SK-N-MC (cell line): ENCODE measurements at regions not wholly inside any gene's neighbourhood (a gene's known extent, or its start where the extent isn't known, plus 50 kb on each side); places are given as distances from the start of the nearest gene placed in this dataset.

ENCODE experiments used
- DNase-seq: peaks from one replicate; pipeline ENCODE4 v3.0.0-alpha.2; 2011; ENCODE audit warnings: low read depth, low spot score
- H3K27ac ChIP-seq: fragments of 200-600 bp; sonication (generic); 2 replicates; pipeline ENCODE4 v1.5.1; 2016; ENCODE audit warnings: mixed run types
- H3K36me3 ChIP-seq: fragments of 200-600 bp; sonication (generic); 2 replicates; pipeline ENCODE4 v1.6.1; 2017; ENCODE audit warnings: antibody characterized with exemption, low read length, mixed read lengths; ENCODE audit not compliant: insufficient read depth
- H3K4me3 ChIP-seq: fragments of 200-600 bp; sonication (generic); 2 replicates; pipeline ENCODE4 v1.5.1; 2016
- H3K9ac ChIP-seq: fragments of 200-600 bp; sonication (generic); 2 replicates; pipeline ENCODE4 v1.8.0; 2017; ENCODE audit warnings: mixed run types, mixed read lengths; ENCODE audit not compliant: insufficient read length
- H3K9me3 ChIP-seq: fragments of 200-600 bp; sonication (generic); 2 replicates; pipeline ENCODE4 v1.6.1; 2017; ENCODE audit warnings: low read depth, mild to moderate bottlenecking, antibody characterized with exemption, low read length, moderate library complexity, mixed read lengths
- EZH2 ChIP-seq: fragments of 200-600 bp; sonication (generic); IDR thresholded peaks from one replicate; pipeline ENCODE4 v1.6.1; 2017; ENCODE audit warnings: antibody characterized with exemption
- FOXP2 ChIP-seq: optimal IDR thresholded peaks from 2 replicates; pipeline ENCODE3; 2011; ENCODE audit warnings: mild to moderate bottlenecking, moderate library complexity; ENCODE audit not compliant: insufficient read depth; ENCODE audit errors: extremely low read length, control extremely low read depth
- POLR2AphosphoS5 ChIP-seq: IDR thresholded peaks from 2 replicates; pipeline ENCODE4 v1.6.1; 2012; ENCODE audit warnings: mild to moderate bottlenecking, low read depth, low read length, borderline replicate concordance

- H3K9ac ChIP-seq: no peak overlapping the region
- no peaks in the 10 kb centered on the region for H3K9me3 ChIP-seq
- H3K27ac ChIP-seq: peak overlapping the region; percentile 26; the same call in 1 of the 2 replicates
- no peaks in the 10 kb centered on the region for H3K36me3 ChIP-seq
- DNase-seq: no peak
- no peak for TF ChIP-seq POLR2AphosphoS5
- no peak for TF ChIP-seq EZH2
- no peak for TF ChIP-seq FOXP2
- no peak overlapping the region for H3K4me3 ChIP-seq
These were observed 540.0 kb upstream of the JARID2 start for GRCh38 chr6:14705841-14706377.

DNA sequence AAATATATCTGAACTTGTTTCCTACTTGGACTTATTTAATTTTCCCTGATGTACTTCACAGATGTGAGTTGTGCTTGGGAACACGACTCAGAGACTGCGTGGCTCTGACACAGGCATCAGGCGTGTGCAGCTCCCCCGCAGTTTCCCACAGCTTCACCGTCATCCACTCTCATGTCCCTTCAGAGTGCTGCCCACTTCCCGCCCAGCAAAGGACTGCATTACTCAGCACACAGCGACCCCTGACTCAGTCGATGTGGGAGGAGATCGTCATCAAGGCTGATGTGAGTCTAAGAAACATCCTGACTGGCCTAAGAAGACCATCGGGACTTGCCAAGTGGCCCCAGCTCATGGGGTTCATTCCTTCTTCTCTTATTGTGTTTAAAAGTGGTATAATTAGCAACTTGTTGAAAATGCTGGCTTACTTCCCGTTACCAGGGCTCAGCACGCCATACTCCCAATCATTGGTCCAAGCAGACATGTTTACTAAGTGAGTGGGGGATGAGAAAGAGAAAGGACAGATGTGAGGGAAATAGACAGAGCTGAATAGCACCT lies 539.4 kb upstream of the JARID2 start:
- H3K27ac ChIP-seq: no peak overlapping the region

GRCh38 chr6:14707276-14707675 lies 538.6 kb upstream of the JARID2 start:
- DNase-seq: no peak
- H3K27ac ChIP-seq: peak overlapping the region; percentile 67
- H3K9me3 ChIP-seq: no peaks in the 10 kb centered on the region
- no peaks in the 10 kb centered on the region for H3K36me3 ChIP-seq
- TF ChIP-seq POLR2AphosphoS5 (no peak), FOXP2 (no peak), EZH2 (no peak)
- H3K4me3 ChIP-seq: no peak overlapping the region
- H3K9ac ChIP-seq: no peak overlapping the region

More for the DNA sequence above, 539.4 kb upstream of the JARID2 start:
- Histone ChIP-seq H3K9me3 (no peaks in the 10 kb centered on the region), H3K4me3 (no peak overlapping the region), H3K9ac (no peak overlapping the region), H3K36me3 (no peaks in the 10 kb centered on the region)
- TF ChIP-seq EZH2 (no peak), POLR2AphosphoS5 (no peak), FOXP2 (no peak)
- DNase-seq: no peak

DNA sequence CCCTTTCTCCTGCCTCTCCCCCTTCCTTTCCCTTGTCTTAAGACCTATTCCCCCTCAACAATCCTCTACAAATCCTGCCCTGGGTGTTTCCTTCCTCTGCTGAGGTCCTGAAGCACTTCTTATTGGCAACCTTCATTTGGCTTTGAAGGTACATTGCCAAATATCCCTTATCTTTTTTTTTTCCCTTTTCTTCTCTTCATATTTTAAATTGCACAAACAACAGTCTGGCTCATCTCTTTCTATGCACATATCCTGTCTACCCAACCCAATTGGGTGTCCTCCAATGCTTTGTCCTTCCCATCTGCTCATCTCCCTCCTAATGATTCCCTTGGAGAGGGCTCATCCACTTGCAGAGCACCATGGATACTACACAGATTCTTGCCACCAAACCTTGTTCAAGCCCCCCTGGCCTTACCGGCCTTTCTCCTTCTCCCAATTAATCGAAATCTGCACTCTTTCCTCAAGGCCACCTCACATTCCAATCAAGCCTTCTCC lies 537.9 kb upstream of the JARID2 start:
- no peak overlapping the region for H3K27ac ChIP-seq
- H3K4me3 ChIP-seq: no peak overlapping the region
- H3K9me3 ChIP-seq: no peaks in the 10 kb centered on the region
- TF ChIP-seq EZH2 (no peak), FOXP2 (no peak), POLR2AphosphoS5 (no peak)
- no peaks in the 10 kb centered on the region for H3K36me3 ChIP-seq
- H3K9ac ChIP-seq: no peak overlapping the region
- no peak for DNase-seq

- no peak for DNase-seq
- H3K27ac ChIP-seq: no peak overlapping the region
- no peaks in the 10 kb centered on the region for H3K9me3 ChIP-seq
- H3K36me3 ChIP-seq: no peaks in the 10 kb centered on the region
- TF ChIP-seq FOXP2 (no peak), POLR2AphosphoS5 (no peak), EZH2 (no peak)
- no peak overlapping the region for H3K4me3 ChIP-seq
- H3K9ac ChIP-seq: no peak overlapping the region
These were observed 536.7 kb upstream of the JARID2 start for GRCh38 chr6:14709066-14709670.

- no peak overlapping the region for H3K9ac ChIP-seq
- TF ChIP-seq EZH2 (no peak), POLR2AphosphoS5 (no peak), FOXP2 (no peak)
- peak overlapping the region; percentile 27; the same call in 1 of the 2 replicates for H3K27ac ChIP-seq
- H3K36me3 ChIP-seq: no peaks in the 10 kb centered on the region
- DNase-seq: no peak
- no peak overlapping the region for H3K4me3 ChIP-seq
- no peaks in the 10 kb centered on the region for H3K9me3 ChIP-seq
These were observed 536.0 kb upstream of the JARID2 start for GRCh38 chr6:14709900-14710299.

GRCh38 chr6:14710421-14710820 lies 535.4 kb upstream of the JARID2 start:
- Histone ChIP-seq H3K27ac (no peak overlapping the region), H3K9ac (no peak overlapping the region)
- TF ChIP-seq POLR2AphosphoS5 (no peak), FOXP2 (no peak), EZH2 (no peak)

DNA sequence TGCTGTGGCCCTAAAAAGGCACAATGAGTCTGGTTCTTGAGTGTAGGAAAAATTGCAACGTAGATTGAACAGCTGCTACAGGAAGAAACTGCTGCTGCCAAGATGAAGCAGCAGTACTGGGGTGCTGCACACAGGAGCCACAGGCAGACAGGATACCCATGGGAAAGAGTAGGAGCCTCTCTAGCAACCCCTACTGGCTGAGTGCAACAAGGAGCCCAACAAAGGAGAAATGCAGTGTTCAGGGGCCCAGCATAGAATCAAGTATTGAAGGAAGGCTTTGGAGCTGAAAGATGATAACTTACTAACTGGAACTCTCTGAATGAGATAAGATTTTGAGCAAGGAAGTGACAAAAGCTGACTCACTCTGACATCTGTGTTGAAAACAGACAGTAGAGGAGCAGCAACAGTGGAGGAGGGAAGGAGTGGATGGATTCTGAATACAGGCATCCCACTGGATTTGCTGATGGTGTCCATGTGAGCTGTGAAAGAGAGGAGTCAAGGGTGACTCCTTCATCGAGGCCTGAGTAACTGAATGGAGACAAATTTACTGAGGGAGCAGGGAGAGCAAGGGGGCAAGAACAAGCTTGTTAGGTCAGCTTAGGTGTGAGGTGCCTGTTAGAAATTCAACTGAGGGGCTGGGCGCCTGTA lies 534.7 kb upstream of the JARID2 start:
- Histone ChIP-seq H3K9me3 (no peaks in the 10 kb centered on the region), H3K36me3 (no peaks in the 10 kb centered on the region), H3K4me3 (no peak overlapping the region), H3K9ac (no peak overlapping the region), H3K27ac (no peak overlapping the region; the same call in 1 of the 2 replicates)
- TF ChIP-seq FOXP2 (no peak), EZH2 (no peak), POLR2AphosphoS5 (no peak)
- no peak for DNase-seq

More at GRCh38 chr6:14710421-14710820, 535.4 kb upstream of the JARID2 start:
- Histone ChIP-seq H3K36me3 (no peaks in the 10 kb centered on the region), H3K4me3 (no peak overlapping the region), H3K9me3 (no peaks in the 10 kb centered on the region)
- DNase-seq: no peak
